ENCODE measurements at regions not wholly inside any gene's neighbourhood (a gene's known extent, or its start where the extent isn't known, plus 50 kb on each side); places are given as distances from the start of the nearest gene placed in this dataset.

DNA sequence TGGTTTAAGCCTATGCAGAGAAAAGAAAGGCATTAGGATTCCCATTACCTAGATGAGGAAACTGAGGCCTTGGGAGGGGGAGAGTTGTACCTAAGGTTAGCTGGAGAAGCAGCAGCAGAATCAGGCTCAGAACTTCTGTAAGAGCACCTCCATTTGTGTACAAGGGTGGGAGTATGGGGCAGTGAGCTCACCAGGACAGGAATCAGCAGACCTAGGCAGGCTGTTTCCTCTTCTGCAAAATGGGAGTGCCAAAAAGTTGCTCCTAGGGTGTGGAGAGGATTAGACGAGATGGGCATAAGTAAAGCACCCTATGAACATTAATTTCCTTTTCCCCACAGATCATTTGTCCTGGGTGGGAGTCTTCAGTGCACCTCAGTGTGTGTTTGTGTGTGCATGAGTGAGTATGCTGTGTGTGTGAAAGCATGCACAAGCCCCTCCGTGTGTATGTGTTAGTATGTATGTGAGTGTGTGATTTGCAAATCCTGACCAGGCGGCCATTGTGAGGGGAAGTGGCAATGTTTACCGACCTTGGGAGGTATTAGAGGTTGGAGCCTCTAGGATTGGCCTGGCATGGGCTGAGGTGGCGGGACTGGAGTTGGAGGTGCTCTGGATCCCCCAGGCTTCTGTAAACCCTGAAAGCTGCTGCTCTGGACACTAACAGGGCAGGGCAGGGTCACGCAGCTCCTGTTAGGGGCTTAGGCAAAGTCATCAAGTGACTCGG, 78.8 kb downstream of the VEGFA start:
- Histone ChIP-seq H3K4me3 (ENCODE audit: low read length) (no peak overlapping the region), H3K4me1 (ENCODE audit: insufficient read depth, low read length) (no peaks in the 10 kb centered on the region), H3K9me3 (ENCODE audit: low read length) (no peaks in the 10 kb centered on the region), H2AFZ (ENCODE audit: low read depth, low read length) (no peak overlapping the region), H3K27me3 (ENCODE audit: insufficient read depth, low read length) (peaks cover 12% of the 10 kb centered on the region), H3K36me3 (ENCODE audit: insufficient read depth, low read length) (no peaks in the 10 kb centered on the region)

- H2AFZ ChIP-seq (ENCODE audit: low read depth, low read length), result no peak overlapping the region
- no peaks in the 10 kb centered on the region for H3K4me1 ChIP-seq (ENCODE audit: insufficient read depth, low read length)
- H3K27me3 ChIP-seq (ENCODE audit: insufficient read depth, low read length), result peaks cover 12% of the 10 kb centered on the region
- H3K4me3 ChIP-seq (ENCODE audit: low read length), result no peak overlapping the region
- no peaks in the 10 kb centered on the region for H3K36me3 ChIP-seq (ENCODE audit: insufficient read depth, low read length)
- no peaks in the 10 kb centered on the region for H3K9me3 ChIP-seq (ENCODE audit: low read length)
Observed at GRCh38 chr6:43847741-43848630, 78.0 kb downstream of the VEGFA start.

DNA sequence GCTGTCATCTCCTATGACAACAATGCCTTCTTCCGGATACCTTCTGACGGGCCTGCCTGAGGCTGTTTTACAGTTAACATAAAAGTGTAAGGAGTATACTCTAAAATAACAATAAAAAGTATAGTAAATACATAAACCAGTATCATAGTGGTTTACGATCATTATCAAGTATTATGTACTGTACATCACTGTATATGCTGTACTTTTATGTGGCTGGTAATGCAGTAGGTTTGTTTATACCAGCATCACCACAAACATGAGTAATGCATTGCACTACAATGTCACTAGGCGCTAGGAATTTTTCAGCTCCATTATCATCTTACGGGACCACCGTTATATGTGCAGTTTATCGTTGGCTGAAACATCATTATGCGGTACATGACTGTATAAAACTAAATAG, 76.5 kb downstream of the VEGFA start:
- H3K27me3 ChIP-seq (ENCODE audit: insufficient read depth, low read length), result peaks cover 12% of the 10 kb centered on the region
- H3K36me3 ChIP-seq (ENCODE audit: insufficient read depth, low read length), result no peaks in the 10 kb centered on the region
- no peaks in the 10 kb centered on the region for H3K9me3 ChIP-seq (ENCODE audit: low read length)
- H2AFZ ChIP-seq (ENCODE audit: low read depth, low read length), result no peak overlapping the region
- no peaks in the 10 kb centered on the region for H3K4me1 ChIP-seq (ENCODE audit: insufficient read depth, low read length)
- no peak overlapping the region for H3K4me3 ChIP-seq (ENCODE audit: low read length)

DNA sequence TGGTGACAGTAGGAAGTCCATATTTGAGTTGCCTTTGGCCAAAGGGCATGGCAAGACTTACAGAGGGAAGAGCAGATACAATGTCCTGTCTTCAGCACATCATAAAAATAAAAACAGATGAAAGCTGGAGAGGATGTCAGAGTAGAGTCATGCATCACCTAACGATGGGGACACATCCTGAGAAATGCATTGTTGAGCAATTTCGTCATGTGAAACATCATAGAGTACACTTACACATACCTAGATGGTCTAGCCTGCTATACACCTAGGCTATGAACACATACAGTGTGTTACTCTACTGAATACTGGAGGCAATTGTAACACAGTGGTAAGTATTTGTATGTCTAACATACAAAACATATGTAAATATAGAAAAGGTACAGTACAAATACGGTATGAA, 75.6 kb downstream of the VEGFA start:
- Histone ChIP-seq H3K4me3 (ENCODE audit: low read length) (no peak overlapping the region), H2AFZ (ENCODE audit: low read depth, low read length) (no peak overlapping the region), H3K4me1 (ENCODE audit: insufficient read depth, low read length) (no peaks in the 10 kb centered on the region), H3K36me3 (ENCODE audit: insufficient read depth, low read length) (no peaks in the 10 kb centered on the region), H3K27me3 (ENCODE audit: insufficient read depth, low read length) (peaks cover 15% of the 10 kb centered on the region), H3K9me3 (ENCODE audit: low read length) (no peaks in the 10 kb centered on the region)

DNA sequence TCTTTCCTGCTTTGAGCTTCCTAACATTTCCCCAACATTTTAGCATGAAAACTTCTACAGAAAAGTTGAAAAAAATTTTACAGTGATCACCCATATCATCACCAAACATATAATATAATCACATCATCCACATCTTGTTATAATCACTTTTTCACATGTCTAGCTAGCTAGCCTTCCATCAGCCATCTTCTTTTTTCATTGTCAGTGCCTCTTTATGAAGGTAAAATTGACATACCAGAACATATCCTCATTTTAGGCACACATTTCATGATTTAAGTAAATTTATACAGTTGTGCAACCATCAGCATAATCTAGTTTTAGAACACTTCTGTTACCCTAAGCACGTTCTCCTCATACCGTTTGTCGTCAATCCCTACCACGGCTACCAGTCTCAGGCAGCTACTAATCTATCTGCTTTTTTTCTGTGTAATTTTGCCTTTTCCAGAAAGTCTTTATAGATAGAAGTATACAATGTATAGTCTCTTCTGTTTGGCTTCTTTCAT, 73.7 kb downstream of the VEGFA start:
- Histone ChIP-seq H2AFZ (ENCODE audit: low read depth, low read length) (no peak overlapping the region), H3K4me1 (ENCODE audit: insufficient read depth, low read length) (no peaks in the 10 kb centered on the region), H3K27me3 (ENCODE audit: insufficient read depth, low read length) (peaks cover 15% of the 10 kb centered on the region), H3K36me3 (ENCODE audit: insufficient read depth, low read length) (no peaks in the 10 kb centered on the region), H3K4me3 (ENCODE audit: low read length) (no peak overlapping the region), H3K9me3 (ENCODE audit: low read length) (no peaks in the 10 kb centered on the region)

- Histone ChIP-seq H3K9me3 (ENCODE audit: low read length) (no peaks in the 10 kb centered on the region), H2AFZ (ENCODE audit: low read depth, low read length) (no peak overlapping the region), H3K4me1 (ENCODE audit: insufficient read depth, low read length) (no peaks in the 10 kb centered on the region), H3K27me3 (ENCODE audit: insufficient read depth, low read length) (peaks cover 15% of the 10 kb centered on the region), H3K4me3 (ENCODE audit: low read length) (no peak overlapping the region), H3K36me3 (ENCODE audit: insufficient read depth, low read length) (no peaks in the 10 kb centered on the region)
Observed at GRCh38 chr6:43843097-43843645, 73.2 kb downstream of the VEGFA start.

DNA sequence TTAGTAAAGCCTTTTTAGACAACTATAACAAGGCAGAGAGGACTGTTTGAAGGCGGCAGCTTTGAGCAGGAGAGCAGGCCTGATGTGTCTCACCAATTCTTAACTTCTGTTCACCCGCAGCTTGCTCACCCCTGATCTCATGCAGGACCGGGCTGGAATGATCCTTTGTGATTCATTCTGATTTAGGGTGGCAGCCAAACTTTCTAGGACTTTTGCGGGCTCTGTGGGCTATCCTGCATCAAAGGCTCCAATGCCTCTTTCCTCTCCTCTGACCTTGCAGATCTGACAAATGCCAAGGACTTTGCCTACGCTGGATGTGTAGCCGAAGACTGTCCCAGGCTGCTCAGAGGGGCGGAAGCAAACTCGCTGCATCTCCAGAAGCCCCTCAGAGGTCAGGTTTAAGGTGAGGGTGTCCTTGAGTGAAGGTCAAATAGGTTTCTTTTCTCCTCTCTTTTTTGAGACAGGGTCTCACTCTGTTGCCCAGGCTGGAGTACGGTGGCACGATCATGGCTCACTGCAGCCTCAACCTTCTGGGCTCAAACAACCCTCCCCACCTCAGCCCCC, 72.3 kb downstream of the VEGFA start:
- no peaks in the 10 kb centered on the region for H3K4me1 ChIP-seq (ENCODE audit: insufficient read depth, low read length)
- peaks cover 12% of the 10 kb centered on the region for H3K27me3 ChIP-seq (ENCODE audit: insufficient read depth, low read length)
- H3K36me3 ChIP-seq (ENCODE audit: insufficient read depth, low read length), result no peaks in the 10 kb centered on the region
- H3K9me3 ChIP-seq (ENCODE audit: low read length), result no peaks in the 10 kb centered on the region
- no peak overlapping the region for H3K4me3 ChIP-seq (ENCODE audit: low read length)
- no peak overlapping the region for H2AFZ ChIP-seq (ENCODE audit: low read depth, low read length)

- no peaks in the 10 kb centered on the region for H3K4me1 ChIP-seq (ENCODE audit: insufficient read depth, low read length)
- H3K27me3 ChIP-seq (ENCODE audit: insufficient read depth, low read length), result peaks cover 10% of the 10 kb centered on the region
- H3K4me3 ChIP-seq (ENCODE audit: low read length), result no peak overlapping the region
- no peaks in the 10 kb centered on the region for H3K36me3 ChIP-seq (ENCODE audit: insufficient read depth, low read length)
- H2AFZ ChIP-seq (ENCODE audit: low read depth, low read length), result no peak overlapping the region
- H3K9me3 ChIP-seq (ENCODE audit: low read length), result no peaks in the 10 kb centered on the region
Observed at GRCh38 chr6:43840490-43841218, 70.6 kb downstream of the VEGFA start.

DNA sequence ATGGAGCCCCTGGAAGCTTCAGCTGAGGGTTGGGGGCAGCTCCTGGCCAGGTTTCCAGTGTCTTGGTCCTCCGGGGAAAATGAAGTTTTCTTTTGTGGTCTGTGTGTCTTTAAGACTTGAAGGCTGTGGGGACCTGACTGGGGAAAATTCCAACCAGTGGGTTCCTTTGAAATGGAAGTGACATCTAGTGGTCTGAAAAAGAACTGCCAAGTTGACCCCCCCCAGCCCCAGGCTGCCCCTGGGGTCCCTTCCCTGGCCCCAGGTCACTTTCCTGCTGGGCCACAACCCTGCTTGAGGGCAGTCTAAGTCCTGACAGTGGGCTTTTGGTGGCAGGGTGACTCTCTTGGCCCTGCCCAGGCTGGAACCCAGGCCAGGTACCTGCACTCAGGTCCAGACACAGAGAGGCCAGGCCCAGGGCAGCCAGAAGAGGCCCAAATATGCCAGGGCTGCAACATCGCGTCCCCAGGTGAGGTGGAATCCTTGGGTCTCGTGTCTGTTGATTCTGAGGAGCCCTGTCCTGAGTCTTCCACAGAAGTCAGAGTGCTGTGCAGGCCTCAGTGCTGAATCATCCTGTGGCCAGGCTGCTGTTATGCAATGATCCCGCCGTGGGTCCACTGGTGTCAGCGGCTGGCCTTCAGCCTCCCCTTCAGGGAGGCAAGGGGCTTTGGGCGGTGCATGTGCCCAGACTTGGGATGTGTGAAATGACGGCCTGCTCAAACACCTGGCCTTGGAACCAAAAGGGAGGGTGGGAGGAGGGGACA, 68.4 kb downstream of the VEGFA start:
- Histone ChIP-seq H3K9me3 (ENCODE audit: low read length) (no peaks in the 10 kb centered on the region), H3K27me3 (ENCODE audit: insufficient read depth, low read length) (peaks cover 3% of the 10 kb centered on the region), H2AFZ (ENCODE audit: low read depth, low read length) (no peak overlapping the region), H3K4me1 (ENCODE audit: insufficient read depth, low read length) (peaks cover 8% of the 10 kb centered on the region), H3K4me3 (ENCODE audit: low read length) (no peak overlapping the region), H3K36me3 (ENCODE audit: insufficient read depth, low read length) (no peaks in the 10 kb centered on the region)

DNA sequence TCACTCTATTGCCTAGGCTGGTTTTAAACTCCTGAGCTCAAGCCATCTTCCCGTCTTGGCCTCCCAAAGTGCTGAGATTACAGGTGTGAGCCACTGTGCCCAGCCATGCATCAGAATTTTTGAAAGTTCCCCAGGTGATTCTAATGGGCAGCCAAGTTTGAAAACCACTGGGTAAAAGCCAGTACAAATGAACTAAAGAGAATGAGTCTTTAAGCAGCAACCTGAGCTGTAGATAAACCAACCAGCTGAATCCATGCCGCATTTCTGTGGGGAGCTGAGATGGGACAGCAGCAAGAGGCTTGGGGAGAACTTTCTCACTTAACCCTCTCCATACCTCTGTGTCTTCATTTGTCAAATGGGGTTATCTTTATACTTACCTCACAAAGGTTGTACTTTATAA, 67.5 kb downstream of the VEGFA start:
- H2AFZ ChIP-seq (ENCODE audit: low read depth, low read length), result no peak overlapping the region
- H3K36me3 ChIP-seq (ENCODE audit: insufficient read depth, low read length), result no peaks in the 10 kb centered on the region
- no peaks in the 10 kb centered on the region for H3K9me3 ChIP-seq (ENCODE audit: low read length)
- no peak overlapping the region for H3K4me3 ChIP-seq (ENCODE audit: low read length)
- H3K4me1 ChIP-seq (ENCODE audit: insufficient read depth, low read length), result peaks cover 8% of the 10 kb centered on the region
- H3K27me3 ChIP-seq (ENCODE audit: insufficient read depth, low read length), result peaks cover 4% of the 10 kb centered on the region

DNA sequence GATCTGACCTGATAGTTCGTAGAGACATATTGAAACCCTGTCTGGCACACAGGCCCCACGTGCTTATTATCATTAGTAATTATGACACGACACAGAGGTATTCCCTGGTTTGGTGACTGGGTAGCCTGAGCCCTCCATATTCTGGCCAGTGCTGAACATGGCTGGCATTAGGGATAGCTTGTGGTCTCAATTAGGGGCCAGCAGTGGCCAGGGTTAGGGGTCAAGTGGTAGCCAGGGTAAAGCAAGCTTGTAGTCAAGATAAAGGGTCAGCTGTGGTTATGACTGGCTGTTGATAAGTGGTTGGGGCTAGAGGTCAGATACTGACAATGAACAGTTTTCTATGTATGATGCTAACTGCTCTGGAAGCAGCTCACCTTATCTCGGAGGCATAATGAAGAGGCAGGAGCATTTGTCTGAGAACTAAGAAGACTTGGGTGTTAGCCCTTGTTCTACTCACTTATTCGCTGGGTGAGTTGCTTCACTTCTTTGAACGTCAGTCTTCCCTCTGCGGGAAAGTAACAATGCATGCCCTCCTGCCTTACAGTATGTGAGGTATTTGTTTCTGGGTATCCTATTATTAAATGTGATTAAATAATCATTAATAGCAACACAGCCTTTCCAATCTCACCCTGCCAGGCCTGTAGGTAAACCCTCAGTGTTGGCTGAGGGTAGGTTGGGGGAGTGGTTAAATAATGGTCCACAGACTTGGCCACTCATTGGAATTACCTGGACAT, 66.7 kb downstream of the VEGFA start:
- H3K27me3 ChIP-seq (ENCODE audit: insufficient read depth, low read length), result peaks cover 10% of the 10 kb centered on the region
- no peaks in the 10 kb centered on the region for H3K36me3 ChIP-seq (ENCODE audit: insufficient read depth, low read length)
- H3K4me3 ChIP-seq (ENCODE audit: low read length), result no peak overlapping the region
- H3K9me3 ChIP-seq (ENCODE audit: low read length), result no peaks in the 10 kb centered on the region
- peaks cover 8% of the 10 kb centered on the region for H3K4me1 ChIP-seq (ENCODE audit: insufficient read depth, low read length)
- no peak overlapping the region for H2AFZ ChIP-seq (ENCODE audit: low read depth, low read length)

Data from neuron (in vitro differentiated cells).